Liver (tissue), 8 donors: ENCODE measurements at regions not wholly inside any gene's neighbourhood (a gene's known extent, or its start where the extent isn't known, plus 50 kb on each side); places are given as distances from the start of the nearest gene placed in this dataset.

Experiments used
- DNase-seq: peaks from one replicate; pipeline ENCODE4 v3.0.0-alpha.2; 2017; ENCODE audit warnings: low spot score
- H3K27ac ChIP-seq, 2 donors: one replicate each; pipeline ENCODE4 v1.7.0; 2013; ENCODE audit warnings: inconsistent platforms in 2 of 2, low read length in 2 of 2, control low read depth in 1 of 2, low read depth in 1 of 2, mild to moderate bottlenecking in 1 of 2
- H3K27me3 ChIP-seq, 4 donors: one replicate each; pipeline versions ENCODE4 v1.6.1 to v1.7.0; 2013; ENCODE audit warnings: low read length in 3 of 4, inconsistent platforms in 1 of 4, mild to moderate bottlenecking in 1 of 4, moderate library complexity in 1 of 4; ENCODE audit not compliant: control insufficient read depth in 4 of 4, insufficient read depth in 4 of 4
- H3K36me3 ChIP-seq, 4 donors: one replicate each; pipeline versions ENCODE4 v1.6.1 to v1.7.0; 2013; ENCODE audit warnings: low read length in 3 of 4, mild to moderate bottlenecking in 3 of 4, low read depth in 1 of 4, moderate library complexity in 1 of 4; ENCODE audit not compliant: control insufficient read depth in 4 of 4, insufficient read depth in 3 of 4
- H3K4me1 ChIP-seq, 4 donors: one replicate each; pipeline versions ENCODE4 v1.6.1 to v1.7.0; 2013; ENCODE audit warnings: low read length in 3 of 4, mild to moderate bottlenecking in 3 of 4, moderate library complexity in 1 of 4; ENCODE audit not compliant: control insufficient read depth in 4 of 4, insufficient read depth in 4 of 4
- H3K4me3 ChIP-seq, 3 donors: one replicate each; pipeline versions ENCODE4 v1.6.1 to v1.7.0; 2013; ENCODE audit warnings: low read length in 3 of 3, control low read depth in 1 of 3, low read depth in 1 of 3, mild to moderate bottlenecking in 1 of 3
- H3K9ac ChIP-seq, 2 donors: one replicate each; pipeline ENCODE4 v1.7.0; 2013; ENCODE audit warnings: low read length in 2 of 2, mild to moderate bottlenecking in 2 of 2, moderate library complexity in 2 of 2, control low read depth in 1 of 2, low read depth in 1 of 2
- H3K9me3 ChIP-seq, 4 donors: one replicate each; pipeline versions ENCODE4 v1.6.1 to v1.7.0; 2013; ENCODE audit warnings: low read length in 3 of 4; ENCODE audit not compliant: control insufficient read depth in 4 of 4
- EGR1 ChIP-seq, 2 donors: IDR thresholded peaks; 2 replicates each; pipeline ENCODE4 v1.6.1; 2016 to 2018; ENCODE audit warnings: antibody characterized with exemption in 2 of 2, low read depth in 2 of 2
- FOXA1 ChIP-seq: IDR thresholded peaks from 2 replicates; pipeline ENCODE4 v1.6.1; 2016; ENCODE audit warnings: antibody characterized with exemption
- FOXA2 ChIP-seq: IDR thresholded peaks from 2 replicates; pipeline ENCODE4 v1.6.1; 2016; ENCODE audit warnings: antibody characterized with exemption
- GABPA ChIP-seq, 2 donors: IDR thresholded peaks in 1 of 2; conservative IDR thresholded peaks in 1 of 2; 2 replicates each; pipeline ENCODE4 v1.6.1; 2016; ENCODE audit warnings: antibody characterized with exemption in 2 of 2, mild to moderate bottlenecking in 1 of 2, moderate library complexity in 1 of 2
- HNF4A ChIP-seq, 2 donors: conservative IDR thresholded peaks; 2 replicates each; pipeline ENCODE4 v1.6.1; 2016; ENCODE audit warnings: antibody characterized with exemption in 2 of 2, mild to moderate bottlenecking in 2 of 2
- HNF4G ChIP-seq: IDR thresholded peaks from 2 replicates; pipeline ENCODE4 v1.6.1; 2016; ENCODE audit warnings: antibody characterized with exemption
- JUND ChIP-seq, 2 donors: IDR thresholded peaks; 2 replicates each; pipeline ENCODE4 v1.6.1; 2016; ENCODE audit warnings: antibody characterized with exemption in 2 of 2
- NR2F2 ChIP-seq: IDR thresholded peaks from 2 replicates; pipeline ENCODE4 v1.6.1; 2016; ENCODE audit warnings: antibody characterized with exemption
- RAD21 ChIP-seq, 2 donors: IDR thresholded peaks; 2 replicates each; pipeline ENCODE4 v1.6.1; 2016; ENCODE audit warnings: antibody characterized with exemption in 2 of 2, mild to moderate bottlenecking in 2 of 2
- RXRA ChIP-seq, 2 donors: IDR thresholded peaks; 2 replicates each; pipeline ENCODE4 v1.6.1; 2017 to 2018; ENCODE audit warnings: antibody characterized with exemption in 2 of 2, mild to moderate bottlenecking in 1 of 2
- SP1 ChIP-seq: IDR thresholded peaks from 2 replicates; pipeline ENCODE4 v1.6.1; 2018; ENCODE audit warnings: antibody characterized with exemption, mild to moderate bottlenecking
- TAF1 ChIP-seq: conservative IDR thresholded peaks from 2 replicates; pipeline ENCODE4 v1.6.1; 2016; ENCODE audit warnings: antibody characterized with exemption, mild to moderate bottlenecking
- YY1 ChIP-seq: IDR thresholded peaks from 2 replicates; pipeline ENCODE4 v1.6.1; 2016; ENCODE audit warnings: antibody characterized with exemption, mild to moderate bottlenecking
- WGBS: extraction: QIAGEN DNeasy Blood & Tissue Kit; methylation state at CpG from one replicate; pipeline ENCODE4 v1.1.7; 2013; 5-methylcytosine and 5-hydroxymethylcytosine counted together
- TF ChIP-seq, protein P1 (sequence below): IDR thresholded peaks from 2 replicates; pipeline ENCODE4 v1.6.1; 2016; ENCODE audit warnings: antibody characterized with exemption
- TF ChIP-seq, protein P2 (sequence below): fragments of 150-350 bp; IDR thresholded peaks from 2 replicates; pipeline ENCODE4 v1.5.1; 2017; ENCODE audit warnings: improper control_type of control experiment, low read depth, low read length; ENCODE audit not compliant: missing input control
- TF ChIP-seq, protein P3 (sequence below): IDR thresholded peaks from 2 replicates; pipeline ENCODE4 v1.6.1; 2016; ENCODE audit warnings: antibody characterized with exemption
- TF ChIP-seq, protein P4 (sequence below): IDR thresholded peaks from 2 replicates; pipeline ENCODE4 v1.6.1; 2016; ENCODE audit warnings: antibody characterized with exemption, mild to moderate bottlenecking
- TF ChIP-seq, protein P5 (sequence below): IDR thresholded peaks from 2 replicates; pipeline ENCODE4 v1.6.1; 2016; ENCODE audit warnings: antibody characterized with exemption
- donor health status: healthy.
- donor health status: healthy.
- donor health status: healthy.
- donor health status: healthy.
- donor health status: healthy.

GRCh38 chr3:25354071-25354470, 74.0 kb upstream of the RARB start:
- Histone ChIP-seq H3K4me1 (no peaks in the 10 kb centered on the region), H3K27ac (no peak overlapping the region), H3K9ac (no peak overlapping the region), H3K4me3 (no peak overlapping the region), H3K27me3 (no peaks in the 10 kb centered on the region), H3K9me3 (no peaks in the 10 kb centered on the region), H3K36me3 (no peaks in the 10 kb centered on the region)
- 70% methylated on average over 3 of the region's 3 CpGs for WGBS
- no peak for DNase-seq
- TF ChIP-seq RAD21 (IDR thresholded peaks at IDR 0.05) (no peak), SP1 (no peak), YY1 (no peak), HNF4G (no peak), GABPA (IDR thresholded peaks at IDR 0.05 in 1 of 2, conservative IDR thresholded peaks at IDR 0.05 in 1 of 2) (no peak), NR2F2 (no peak), FOXA2 (no peak), HNF4A (conservative IDR thresholded peaks at IDR 0.05) (no peak), EGR1 (IDR thresholded peaks at IDR 0.05; ENCODE audit: low read depth in 2 of 2) (no peak), TAF1 (no peak), JUND (IDR thresholded peaks at IDR 0.05) (no peak), FOXA1 (no peak), RXRA (IDR thresholded peaks at IDR 0.05) (no peak)
- TF ChIP-seq, protein P1, sequence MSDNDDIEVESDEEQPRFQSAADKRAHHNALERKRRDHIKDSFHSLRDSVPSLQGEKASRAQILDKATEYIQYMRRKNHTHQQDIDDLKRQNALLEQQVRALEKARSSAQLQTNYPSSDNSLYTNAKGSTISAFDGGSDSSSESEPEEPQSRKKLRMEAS = no peak
- TF ChIP-seq, protein P2, sequence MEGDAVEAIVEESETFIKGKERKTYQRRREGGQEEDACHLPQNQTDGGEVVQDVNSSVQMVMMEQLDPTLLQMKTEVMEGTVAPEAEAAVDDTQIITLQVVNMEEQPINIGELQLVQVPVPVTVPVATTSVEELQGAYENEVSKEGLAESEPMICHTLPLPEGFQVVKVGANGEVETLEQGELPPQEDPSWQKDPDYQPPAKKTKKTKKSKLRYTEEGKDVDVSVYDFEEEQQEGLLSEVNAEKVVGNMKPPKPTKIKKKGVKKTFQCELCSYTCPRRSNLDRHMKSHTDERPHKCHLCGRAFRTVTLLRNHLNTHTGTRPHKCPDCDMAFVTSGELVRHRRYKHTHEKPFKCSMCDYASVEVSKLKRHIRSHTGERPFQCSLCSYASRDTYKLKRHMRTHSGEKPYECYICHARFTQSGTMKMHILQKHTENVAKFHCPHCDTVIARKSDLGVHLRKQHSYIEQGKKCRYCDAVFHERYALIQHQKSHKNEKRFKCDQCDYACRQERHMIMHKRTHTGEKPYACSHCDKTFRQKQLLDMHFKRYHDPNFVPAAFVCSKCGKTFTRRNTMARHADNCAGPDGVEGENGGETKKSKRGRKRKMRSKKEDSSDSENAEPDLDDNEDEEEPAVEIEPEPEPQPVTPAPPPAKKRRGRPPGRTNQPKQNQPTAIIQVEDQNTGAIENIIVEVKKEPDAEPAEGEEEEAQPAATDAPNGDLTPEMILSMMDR = no peak
- TF ChIP-seq, protein P3, sequence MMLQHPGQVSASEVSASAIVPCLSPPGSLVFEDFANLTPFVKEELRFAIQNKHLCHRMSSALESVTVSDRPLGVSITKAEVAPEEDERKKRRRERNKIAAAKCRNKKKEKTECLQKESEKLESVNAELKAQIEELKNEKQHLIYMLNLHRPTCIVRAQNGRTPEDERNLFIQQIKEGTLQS = no peak
- TF ChIP-seq, protein P4, sequence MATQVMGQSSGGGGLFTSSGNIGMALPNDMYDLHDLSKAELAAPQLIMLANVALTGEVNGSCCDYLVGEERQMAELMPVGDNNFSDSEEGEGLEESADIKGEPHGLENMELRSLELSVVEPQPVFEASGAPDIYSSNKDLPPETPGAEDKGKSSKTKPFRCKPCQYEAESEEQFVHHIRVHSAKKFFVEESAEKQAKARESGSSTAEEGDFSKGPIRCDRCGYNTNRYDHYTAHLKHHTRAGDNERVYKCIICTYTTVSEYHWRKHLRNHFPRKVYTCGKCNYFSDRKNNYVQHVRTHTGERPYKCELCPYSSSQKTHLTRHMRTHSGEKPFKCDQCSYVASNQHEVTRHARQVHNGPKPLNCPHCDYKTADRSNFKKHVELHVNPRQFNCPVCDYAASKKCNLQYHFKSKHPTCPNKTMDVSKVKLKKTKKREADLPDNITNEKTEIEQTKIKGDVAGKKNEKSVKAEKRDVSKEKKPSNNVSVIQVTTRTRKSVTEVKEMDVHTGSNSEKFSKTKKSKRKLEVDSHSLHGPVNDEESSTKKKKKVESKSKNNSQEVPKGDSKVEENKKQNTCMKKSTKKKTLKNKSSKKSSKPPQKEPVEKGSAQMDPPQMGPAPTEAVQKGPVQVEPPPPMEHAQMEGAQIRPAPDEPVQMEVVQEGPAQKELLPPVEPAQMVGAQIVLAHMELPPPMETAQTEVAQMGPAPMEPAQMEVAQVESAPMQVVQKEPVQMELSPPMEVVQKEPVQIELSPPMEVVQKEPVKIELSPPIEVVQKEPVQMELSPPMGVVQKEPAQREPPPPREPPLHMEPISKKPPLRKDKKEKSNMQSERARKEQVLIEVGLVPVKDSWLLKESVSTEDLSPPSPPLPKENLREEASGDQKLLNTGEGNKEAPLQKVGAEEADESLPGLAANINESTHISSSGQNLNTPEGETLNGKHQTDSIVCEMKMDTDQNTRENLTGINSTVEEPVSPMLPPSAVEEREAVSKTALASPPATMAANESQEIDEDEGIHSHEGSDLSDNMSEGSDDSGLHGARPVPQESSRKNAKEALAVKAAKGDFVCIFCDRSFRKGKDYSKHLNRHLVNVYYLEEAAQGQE = no peak

DNA sequence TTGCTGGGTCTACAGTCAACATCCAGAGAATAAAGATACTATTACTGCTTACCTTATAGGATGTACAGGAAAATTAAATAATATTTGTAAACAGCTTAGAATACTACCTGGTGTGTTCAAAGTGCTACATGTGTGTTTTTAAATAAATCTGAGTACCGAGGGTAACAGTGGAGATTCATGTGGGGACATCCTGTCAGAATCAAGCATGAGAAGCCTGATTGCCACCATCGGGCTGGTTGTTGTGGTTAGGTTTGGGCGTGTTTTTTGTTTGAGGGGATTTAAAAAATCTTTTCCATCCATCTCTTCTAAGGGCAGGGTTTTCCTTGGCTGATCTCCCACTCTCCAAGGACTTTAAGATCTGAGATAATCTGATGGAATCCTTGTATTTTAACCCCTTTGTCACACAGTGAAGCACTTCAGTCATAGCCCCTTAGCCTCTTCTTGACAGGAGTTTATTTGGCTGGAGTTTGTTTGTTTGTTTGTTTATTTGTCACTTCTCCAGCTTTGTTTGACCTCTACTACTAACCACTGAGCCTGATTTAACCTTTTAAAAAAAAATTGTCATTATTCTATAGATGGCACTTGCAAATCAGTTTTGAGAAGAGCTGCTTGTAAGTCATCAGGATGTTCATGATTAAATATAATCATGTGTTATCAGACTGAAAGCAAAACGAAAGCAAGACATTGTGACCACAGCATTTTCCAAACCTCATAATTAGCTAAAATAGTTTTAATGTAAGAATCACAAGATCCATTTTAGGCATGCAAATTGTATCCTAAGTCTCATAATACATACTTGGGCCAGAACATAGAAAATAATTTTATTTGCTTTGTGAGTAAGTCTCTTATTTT, 72.8 kb upstream of the RARB start:
- Histone ChIP-seq H3K27me3 (no peaks in the 10 kb centered on the region), H3K9me3 (no peaks in the 10 kb centered on the region), H3K9ac (no peak overlapping the region), H3K4me3 (no peak overlapping the region), H3K27ac (no peak overlapping the region), H3K36me3 (no peaks in the 10 kb centered on the region), H3K4me1 (no peaks in the 10 kb centered on the region)
- TF ChIP-seq EGR1 (IDR thresholded peaks at IDR 0.05; ENCODE audit: low read depth in 2 of 2) (no peak), HNF4A (conservative IDR thresholded peaks at IDR 0.05) (no peak), TAF1 (no peak)
- TF ChIP-seq, protein P5, sequence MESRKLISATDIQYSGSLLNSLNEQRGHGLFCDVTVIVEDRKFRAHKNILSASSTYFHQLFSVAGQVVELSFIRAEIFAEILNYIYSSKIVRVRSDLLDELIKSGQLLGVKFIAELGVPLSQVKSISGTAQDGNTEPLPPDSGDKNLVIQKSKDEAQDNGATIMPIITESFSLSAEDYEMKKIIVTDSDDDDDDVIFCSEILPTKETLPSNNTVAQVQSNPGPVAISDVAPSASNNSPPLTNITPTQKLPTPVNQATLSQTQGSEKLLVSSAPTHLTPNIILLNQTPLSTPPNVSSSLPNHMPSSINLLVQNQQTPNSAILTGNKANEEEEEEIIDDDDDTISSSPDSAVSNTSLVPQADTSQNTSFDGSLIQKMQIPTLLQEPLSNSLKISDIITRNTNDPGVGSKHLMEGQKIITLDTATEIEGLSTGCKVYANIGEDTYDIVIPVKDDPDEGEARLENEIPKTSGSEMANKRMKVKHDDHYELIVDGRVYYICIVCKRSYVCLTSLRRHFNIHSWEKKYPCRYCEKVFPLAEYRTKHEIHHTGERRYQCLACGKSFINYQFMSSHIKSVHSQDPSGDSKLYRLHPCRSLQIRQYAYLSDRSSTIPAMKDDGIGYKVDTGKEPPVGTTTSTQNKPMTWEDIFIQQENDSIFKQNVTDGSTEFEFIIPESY = no peak
- TF ChIP-seq, protein P3 = no peak
- TF ChIP-seq, protein P2 = no peak
- 52% methylated on average over 4 of the region's 4 CpGs for WGBS
- no peak for DNase-seq
